Breast epithelium (tissue), 4 donors: ENCODE measurements at regions not wholly inside any gene's neighbourhood (a gene's known extent, or its start where the extent isn't known, plus 50 kb on each side); places are given as distances from the start of the nearest gene placed in this dataset.

ENCODE experiments used
- DNase-seq, 2 donors: peaks; one replicate each; pipeline ENCODE4 v3.0.0-alpha.2; 2019; ENCODE audit warnings: low spot score in 2 of 2
- H3K27ac ChIP-seq, 2 donors: fragments of 200-600 bp; sonication (generic) in 1 of 2; one replicate each; pipeline ENCODE4 v1.5.1; 2016 to 2019; ENCODE audit warnings: mild to moderate bottlenecking in 1 of 2
- H3K27me3 ChIP-seq, 2 donors: fragments of 200-600 bp; sonication (generic) in 1 of 2; one replicate each; pipeline versions ENCODE4 v1.5.1 to v1.6.0; 2017 to 2019; ENCODE audit warnings: control low read depth in 1 of 2, mild to moderate bottlenecking in 1 of 2
- H3K36me3 ChIP-seq: fragments of 200-600 bp; one replicate; pipeline ENCODE4 v1.5.1; 2019
- H3K4me1 ChIP-seq, 2 donors: fragments of 200-600 bp; sonication (generic); one replicate each; pipeline ENCODE4 v1.5.1; 2016 to 2019; ENCODE audit warnings: control low read depth in 1 of 2
- H3K4me3 ChIP-seq, 3 donors: fragments of 200-600 bp; sonication (generic); 1 replicate in 2 of 3; 2 replicates in 1 of 3; pipeline ENCODE4 v1.5.1; 2016 to 2019; ENCODE audit warnings: mild to moderate bottlenecking in 3 of 3, moderate library complexity in 2 of 3
- H3K9me3 ChIP-seq, 2 donors: fragments of 200-600 bp; sonication (generic) in 1 of 2; one replicate each; pipeline ENCODE4 v1.5.1; 2016 to 2019; ENCODE audit warnings: control low read depth in 1 of 2
- CTCF ChIP-seq, 3 donors: fragments of 450-650 bp; IDR thresholded peaks; one replicate each; pipeline ENCODE4 v1.5.1; 2016 to 2017; ENCODE audit warnings: antibody characterized with exemption in 3 of 3, mild to moderate bottlenecking in 3 of 3, moderate library complexity in 3 of 3
- POLR2A ChIP-seq: fragments of 450-650 bp; IDR thresholded peaks from one replicate; pipeline ENCODE4 v1.6.1; 2016; ENCODE audit warnings: antibody characterized with exemption, mild to moderate bottlenecking, moderate library complexity
- POLR2AphosphoS5 ChIP-seq, 3 donors: sonication (generic); formaldehyde crosslinking; IDR thresholded peaks; one replicate each; pipeline ENCODE4 v1.6.1; 2017; ENCODE audit warnings: antibody characterized with exemption in 3 of 3
- intact Hi-C: fragments of 100-400 bp; cut with DNase I; formaldehyde crosslinking; loops from one replicate; pipeline ENCODE4 v1.15.1; 2023; ENCODE audit warnings: low total_unique reads

GRCh38 chr7:46026741-46027140 lies 105.7 kb upstream of the IGFBP3 start:
- TF ChIP-seq POLR2A (no peak), POLR2AphosphoS5 (IDR thresholded peaks at IDR 0.05) (no peak), CTCF (IDR thresholded peaks at IDR 0.05) (no peak)
- intact Hi-C loops: no loop called here
- Histone ChIP-seq H3K4me1 (no peaks in the 10 kb centered on the region), H3K4me3 (no peak overlapping the region), H3K9me3 (no peaks in the 10 kb centered on the region), H3K27ac (no peak overlapping the region), H3K27me3 (no peaks in the 10 kb centered on the region), H3K36me3 (no peaks in the 10 kb centered on the region)
- no peak for DNase-seq

- TF ChIP-seq POLR2A (no peak), POLR2AphosphoS5 (IDR thresholded peaks at IDR 0.05) (no peak), CTCF (IDR thresholded peaks at IDR 0.05) (no peak)
- H3K27ac ChIP-seq: no peak overlapping the region
- intact Hi-C loops: no loop called here
These were observed 103.3 kb upstream of the IGFBP3 start for GRCh38 chr7:46024263-46024916.

GRCh38 chr7:46022397-46022796 lies 101.3 kb upstream of the IGFBP3 start:
- Histone ChIP-seq H3K4me3 (no peak overlapping the region), H3K9me3 (peaks cover 0 to 3% of the 10 kb centered on the region in 2 donors), H3K27ac (no peak overlapping the region), H3K27me3 (no peaks in the 10 kb centered on the region), H3K4me1 (no peaks in the 10 kb centered on the region), H3K36me3 (no peaks in the 10 kb centered on the region)
- TF ChIP-seq POLR2AphosphoS5 (IDR thresholded peaks at IDR 0.05): no peak
- no peak for TF ChIP-seq POLR2A
- no peak for TF ChIP-seq CTCF (IDR thresholded peaks at IDR 0.05)
- DNase-seq: no peak
- intact Hi-C loops: no loop called here

More at GRCh38 chr7:46024263-46024916, 103.3 kb upstream of the IGFBP3 start:
- DNase-seq: no peak
- H3K27me3 ChIP-seq: no peaks in the 10 kb centered on the region
- no peaks in the 10 kb centered on the region for H3K4me1 ChIP-seq
- no peaks in the 10 kb centered on the region for H3K36me3 ChIP-seq
- no peak overlapping the region for H3K4me3 ChIP-seq
- H3K9me3 ChIP-seq: no peaks in the 10 kb centered on the region

GRCh38 chr7:46015107-46015868 lies 94.2 kb upstream of the IGFBP3 start:
- H3K27ac ChIP-seq: no peak overlapping the region
- no peaks in the 10 kb centered on the region for H3K36me3 ChIP-seq
- H3K4me1 ChIP-seq: no peaks in the 10 kb centered on the region
- no peak for DNase-seq
- H3K9me3 ChIP-seq: peaks cover 0 to 4% of the 10 kb centered on the region in 2 donors
- no peak overlapping the region for H3K4me3 ChIP-seq
- intact Hi-C loops: no loop called here
- TF ChIP-seq POLR2AphosphoS5 (IDR thresholded peaks at IDR 0.05): no peak
- TF ChIP-seq CTCF (IDR thresholded peaks at IDR 0.05): no peak
- no peak for TF ChIP-seq POLR2A
- no peaks in the 10 kb centered on the region for H3K27me3 ChIP-seq

- DNase-seq: no peak
These were observed 90.4 kb upstream of the IGFBP3 start for GRCh38 chr7:46011501-46011900.

More at GRCh38 chr7:46011501-46011900, 90.4 kb upstream of the IGFBP3 start:
- TF ChIP-seq CTCF (IDR thresholded peaks at IDR 0.05): no peak
- TF ChIP-seq POLR2AphosphoS5 (IDR thresholded peaks at IDR 0.05): no peak
- TF ChIP-seq POLR2A: no peak
- Histone ChIP-seq H3K27ac (no peak overlapping the region), H3K36me3 (no peaks in the 10 kb centered on the region), H3K4me1 (no peaks in the 10 kb centered on the region), H3K4me3 (no peak overlapping the region), H3K9me3 (no peaks in the 10 kb centered on the region), H3K27me3 (no peaks in the 10 kb centered on the region)
- intact Hi-C loops: no loop called here
